ENCODE measurements at regions not wholly inside any gene's neighbourhood (a gene's known extent, or its start where the extent isn't known, plus 50 kb on each side); places are given as distances from the start of the nearest gene placed in this dataset.
"Not testable (repeated sequence)": the region's sequence is repeated elsewhere in the genome, so short reads cannot be mapped to it uniquely, and the experiment has no call there.

DNA sequence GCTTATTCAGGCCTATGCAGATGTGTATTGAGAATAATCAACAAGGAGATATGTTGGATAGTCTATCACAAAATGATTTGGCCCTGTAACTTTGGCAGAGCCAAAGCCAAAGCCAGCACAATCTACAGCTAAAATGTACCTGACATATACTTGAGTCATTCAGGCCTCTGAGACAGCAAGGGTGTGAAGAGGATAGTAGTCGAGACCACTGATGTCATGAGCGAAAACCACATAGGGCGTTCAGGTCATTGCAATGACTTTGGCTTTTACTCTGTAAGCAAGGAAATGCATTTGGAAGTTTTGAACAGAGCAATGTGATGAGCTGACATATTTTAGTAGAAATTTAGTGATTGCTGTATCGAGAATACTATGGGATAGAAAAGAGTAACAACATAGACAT lies 579.6 kb downstream of the AMY1C start:
- Histone ChIP-seq H3K4me1 (ENCODE audit: low read length) (no peaks in the 10 kb centered on the region), H3K9ac (ENCODE audit: low read length) (no peak overlapping the region), H3K36me3 (replicated peaks; ENCODE audit: insufficient read depth, low read length) (no peaks in the 10 kb centered on the region), H3F3A (ENCODE audit: insufficient read depth, low read length) (no peaks in the 10 kb centered on the region), H3K79me2 (ENCODE audit: low read length) (no peaks in the 10 kb centered on the region), H3K27me3 (replicated peaks; ENCODE audit: insufficient read depth, low read length) (no peaks in the 10 kb centered on the region), H3K9me3 (replicated peaks; ENCODE audit: insufficient read depth, low read length) (no peaks in the 10 kb centered on the region), H3K9me2 (replicated peaks; ENCODE audit: insufficient read depth, low read length) (no peaks in the 10 kb centered on the region), H4K20me1 (ENCODE audit: insufficient read depth, low read length) (no peaks in the 10 kb centered on the region), H3K4me2 (ENCODE audit: low read depth, low read length) (no peak overlapping the region), H3K4me3 (ENCODE audit: low read length) (no peak overlapping the region), H2AFZ (ENCODE audit: low read length) (no peak overlapping the region), H3K27ac (ENCODE audit: low read length) (no peak overlapping the region)
- no peak for TF ChIP-seq EZH2 (optimal IDR thresholded peaks at IDR 0.05; ENCODE audit: low read depth, low read length)
- TF ChIP-seq EZH2phosphoT487 (IDR thresholded peaks at IDR 0.05; ENCODE audit: low read length): no peak
- TF ChIP-seq, protein P1, sequence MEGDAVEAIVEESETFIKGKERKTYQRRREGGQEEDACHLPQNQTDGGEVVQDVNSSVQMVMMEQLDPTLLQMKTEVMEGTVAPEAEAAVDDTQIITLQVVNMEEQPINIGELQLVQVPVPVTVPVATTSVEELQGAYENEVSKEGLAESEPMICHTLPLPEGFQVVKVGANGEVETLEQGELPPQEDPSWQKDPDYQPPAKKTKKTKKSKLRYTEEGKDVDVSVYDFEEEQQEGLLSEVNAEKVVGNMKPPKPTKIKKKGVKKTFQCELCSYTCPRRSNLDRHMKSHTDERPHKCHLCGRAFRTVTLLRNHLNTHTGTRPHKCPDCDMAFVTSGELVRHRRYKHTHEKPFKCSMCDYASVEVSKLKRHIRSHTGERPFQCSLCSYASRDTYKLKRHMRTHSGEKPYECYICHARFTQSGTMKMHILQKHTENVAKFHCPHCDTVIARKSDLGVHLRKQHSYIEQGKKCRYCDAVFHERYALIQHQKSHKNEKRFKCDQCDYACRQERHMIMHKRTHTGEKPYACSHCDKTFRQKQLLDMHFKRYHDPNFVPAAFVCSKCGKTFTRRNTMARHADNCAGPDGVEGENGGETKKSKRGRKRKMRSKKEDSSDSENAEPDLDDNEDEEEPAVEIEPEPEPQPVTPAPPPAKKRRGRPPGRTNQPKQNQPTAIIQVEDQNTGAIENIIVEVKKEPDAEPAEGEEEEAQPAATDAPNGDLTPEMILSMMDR (IDR thresholded peaks at IDR 0.05; ENCODE audit: low read length): no peak
- no peak for DNase-seq

DNA sequence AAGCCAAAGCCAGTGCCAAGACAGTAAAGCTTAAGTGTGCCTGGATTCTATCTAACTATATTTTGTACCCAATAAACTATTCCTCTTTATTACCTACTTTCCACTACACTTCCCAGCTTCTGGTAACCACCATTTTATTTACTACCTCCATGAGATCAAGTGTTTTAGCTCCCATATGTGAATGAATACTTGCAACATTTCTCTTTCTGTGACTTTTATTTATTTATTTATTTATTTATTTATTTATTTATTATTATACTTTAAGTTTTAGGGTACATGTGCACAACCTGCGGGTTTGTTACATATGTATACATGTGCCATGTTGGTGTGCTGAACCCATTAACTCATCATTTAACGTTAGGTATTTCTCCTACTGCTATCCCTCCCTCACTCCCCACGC lies 582.1 kb downstream of the AMY1C start:
- H3K4me1 ChIP-seq (ENCODE audit: low read length): no peaks in the 10 kb centered on the region
- no peak overlapping the region for H2AFZ ChIP-seq (ENCODE audit: low read length)
- no peak for DNase-seq
- H3K79me2 ChIP-seq (ENCODE audit: low read length): no peaks in the 10 kb centered on the region
- no peak overlapping the region for H3K9ac ChIP-seq (ENCODE audit: low read length)
- H3K36me3 ChIP-seq (replicated peaks; ENCODE audit: insufficient read depth, low read length): no peaks in the 10 kb centered on the region
- H3K4me2 ChIP-seq (ENCODE audit: low read depth, low read length): no peak overlapping the region
- TF ChIP-seq, protein P1 (IDR thresholded peaks at IDR 0.05; ENCODE audit: low read length): no peak
- TF ChIP-seq EZH2phosphoT487 (IDR thresholded peaks at IDR 0.05; ENCODE audit: low read length): no peak
- no peaks in the 10 kb centered on the region for H3K9me3 ChIP-seq (replicated peaks; ENCODE audit: insufficient read depth, low read length)
- no peaks in the 10 kb centered on the region for H3F3A ChIP-seq (ENCODE audit: insufficient read depth, low read length)
- H4K20me1 ChIP-seq (ENCODE audit: insufficient read depth, low read length): no peaks in the 10 kb centered on the region
- H3K4me3 ChIP-seq (ENCODE audit: low read length): no peak overlapping the region
- no peak overlapping the region for H3K27ac ChIP-seq (ENCODE audit: low read length)
- H3K9me2 ChIP-seq (replicated peaks; ENCODE audit: insufficient read depth, low read length): no peaks in the 10 kb centered on the region
- no peaks in the 10 kb centered on the region for H3K27me3 ChIP-seq (replicated peaks; ENCODE audit: insufficient read depth, low read length)

DNA sequence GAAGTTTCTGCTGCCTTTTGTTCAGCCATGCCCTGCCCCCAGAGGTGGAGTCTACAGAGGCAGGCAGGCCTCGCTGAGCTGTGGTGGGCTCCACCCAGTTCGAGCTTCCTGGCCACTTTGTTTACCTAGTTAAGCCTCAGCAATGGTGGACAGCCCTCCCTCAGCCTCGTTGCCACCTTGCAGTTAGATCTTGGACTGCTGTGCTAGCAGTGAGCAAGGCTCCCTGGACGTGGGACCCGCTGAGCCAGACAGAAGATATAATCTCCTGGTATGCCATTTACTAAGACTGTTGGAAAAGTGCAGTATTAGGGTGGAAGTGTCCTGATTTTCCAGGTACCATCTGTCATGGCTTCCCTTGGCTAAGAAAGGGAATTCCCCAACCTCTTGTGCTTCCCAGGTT lies 588.2 kb downstream of the AMY1C start:
- not testable (repeated sequence) for DNase-seq; H3K36me3 ChIP-seq (replicated peaks; ENCODE audit: insufficient read depth, low read length); H3K27me3 ChIP-seq (replicated peaks; ENCODE audit: insufficient read depth, low read length); H3K27ac ChIP-seq (ENCODE audit: low read length); H4K20me1 ChIP-seq (ENCODE audit: insufficient read depth, low read length); H2AFZ ChIP-seq (ENCODE audit: low read length); H3K9me2 ChIP-seq (replicated peaks; ENCODE audit: insufficient read depth, low read length); H3K4me2 ChIP-seq (ENCODE audit: low read depth, low read length); H3K4me1 ChIP-seq (ENCODE audit: low read length); H3K4me3 ChIP-seq (ENCODE audit: low read length); H3F3A ChIP-seq (ENCODE audit: insufficient read depth, low read length); H3K9me3 ChIP-seq (replicated peaks; ENCODE audit: insufficient read depth, low read length); H3K79me2 ChIP-seq (ENCODE audit: low read length); H3K9ac ChIP-seq (ENCODE audit: low read length)

DNA sequence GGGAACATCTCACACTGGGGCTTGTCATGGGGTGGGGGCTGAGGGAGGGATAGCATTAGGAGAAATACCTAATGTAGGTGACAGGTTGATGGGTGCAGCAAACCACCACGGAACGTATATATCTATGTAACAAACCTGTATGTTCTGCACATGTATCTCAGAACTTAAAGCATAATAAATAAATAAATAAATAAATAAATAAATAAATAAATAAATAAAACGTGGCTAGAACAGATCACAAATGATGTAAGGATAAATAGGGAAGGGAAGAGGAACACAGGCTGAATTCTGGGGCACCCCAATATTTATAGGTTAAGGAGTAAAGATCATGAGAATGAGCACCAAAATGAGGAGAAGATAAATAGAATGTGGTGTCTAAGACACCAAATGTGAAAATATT lies 592.2 kb downstream of the AMY1C start:
- no peak for DNase-seq
- H3K79me2 ChIP-seq (ENCODE audit: low read length): no peaks in the 10 kb centered on the region

More for the DNA sequence above, 592.2 kb downstream of the AMY1C start:
- H4K20me1 ChIP-seq (ENCODE audit: insufficient read depth, low read length): no peaks in the 10 kb centered on the region
- H3K27ac ChIP-seq (ENCODE audit: low read length): no peak overlapping the region
- no peak overlapping the region for H3K4me3 ChIP-seq (ENCODE audit: low read length)
- H3K9me2 ChIP-seq (replicated peaks; ENCODE audit: insufficient read depth, low read length): no peaks in the 10 kb centered on the region
- H3K4me2 ChIP-seq (ENCODE audit: low read depth, low read length): no peak overlapping the region
- no peak overlapping the region for H2AFZ ChIP-seq (ENCODE audit: low read length)
- H3F3A ChIP-seq (ENCODE audit: insufficient read depth, low read length): no peaks in the 10 kb centered on the region
- no peaks in the 10 kb centered on the region for H3K4me1 ChIP-seq (ENCODE audit: low read length)
- no peak for TF ChIP-seq EZH2phosphoT487 (IDR thresholded peaks at IDR 0.05; ENCODE audit: low read length)
- H3K27me3 ChIP-seq (replicated peaks; ENCODE audit: insufficient read depth, low read length): no peaks in the 10 kb centered on the region
- no peaks in the 10 kb centered on the region for H3K36me3 ChIP-seq (replicated peaks; ENCODE audit: insufficient read depth, low read length)
- no peak overlapping the region for H3K9ac ChIP-seq (ENCODE audit: low read length)
- H3K9me3 ChIP-seq (replicated peaks; ENCODE audit: insufficient read depth, low read length): no peaks in the 10 kb centered on the region

All from MM.1S (cell line).